ENCODE measurements at regions not wholly inside any gene's neighbourhood (a gene's known extent, or its start where the extent isn't known, plus 50 kb on each side); places are given as distances from the start of the nearest gene placed in this dataset.
"Not testable (repeated sequence)": the region's sequence is repeated elsewhere in the genome, so short reads cannot be mapped to it uniquely, and the experiment has no call there.

DNA sequence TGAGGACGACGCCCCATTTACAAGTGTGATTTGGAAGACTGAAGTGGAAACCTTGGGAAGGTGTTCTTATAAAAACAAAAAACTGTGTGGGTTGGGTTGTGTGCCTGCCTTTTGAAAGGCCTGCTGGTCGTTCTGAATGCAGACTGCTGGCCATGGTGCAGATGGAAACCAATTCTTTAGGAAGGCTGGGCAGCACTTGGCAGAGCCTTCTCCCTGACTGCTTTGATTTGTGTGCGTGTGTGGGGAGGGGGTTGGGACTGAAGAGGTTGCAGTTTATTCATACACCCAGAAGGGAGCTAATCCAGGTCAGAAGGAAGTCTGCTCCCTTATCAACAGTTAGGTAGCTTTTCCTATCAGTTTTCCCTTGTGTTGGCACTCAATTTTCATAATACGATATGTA lies 288.7 kb downstream of the SOX2 start:
- DNase-seq = no peak

DNA sequence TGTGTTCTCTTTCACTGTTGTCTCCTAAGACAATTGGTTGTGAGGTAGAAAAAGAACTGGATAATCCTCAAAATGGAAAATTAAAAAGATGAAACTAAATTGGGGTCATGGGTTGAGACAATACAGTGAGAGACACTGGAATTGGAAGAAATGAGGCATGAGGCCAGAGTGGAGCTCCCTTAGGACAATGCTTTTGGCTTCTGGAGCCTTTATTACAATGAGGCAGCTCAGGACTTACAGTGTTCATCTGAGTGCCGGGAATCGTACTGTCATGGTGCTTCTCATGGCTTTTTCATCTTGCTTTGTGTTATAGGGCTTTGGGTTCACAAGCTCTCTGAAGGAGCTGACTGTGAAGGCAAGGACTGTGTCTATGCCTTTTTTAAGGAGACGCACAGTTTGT lies 293.5 kb downstream of the SOX2 start:
- no peak for DNase-seq

DNA sequence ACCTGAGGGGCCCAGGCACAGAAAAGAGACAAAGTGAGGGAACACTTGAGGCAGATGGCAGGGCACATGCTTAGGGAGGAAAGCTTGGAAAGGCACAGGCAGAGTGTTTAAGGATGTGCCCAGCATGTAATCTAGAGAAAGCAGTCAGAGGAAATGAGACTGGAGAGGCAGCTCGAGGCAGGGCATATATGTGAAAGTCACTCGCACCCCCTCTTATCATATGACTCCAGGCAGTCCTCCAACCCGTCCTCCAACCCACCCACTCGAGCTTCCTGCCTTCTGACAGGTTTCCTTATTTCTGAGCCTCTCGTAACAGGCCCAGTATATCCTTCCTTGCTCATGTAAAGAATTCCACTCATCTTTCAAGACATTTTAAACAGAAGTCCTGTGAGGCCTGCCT lies 294.0 kb downstream of the SOX2 start:
- DNase-seq = no peak

DNA sequence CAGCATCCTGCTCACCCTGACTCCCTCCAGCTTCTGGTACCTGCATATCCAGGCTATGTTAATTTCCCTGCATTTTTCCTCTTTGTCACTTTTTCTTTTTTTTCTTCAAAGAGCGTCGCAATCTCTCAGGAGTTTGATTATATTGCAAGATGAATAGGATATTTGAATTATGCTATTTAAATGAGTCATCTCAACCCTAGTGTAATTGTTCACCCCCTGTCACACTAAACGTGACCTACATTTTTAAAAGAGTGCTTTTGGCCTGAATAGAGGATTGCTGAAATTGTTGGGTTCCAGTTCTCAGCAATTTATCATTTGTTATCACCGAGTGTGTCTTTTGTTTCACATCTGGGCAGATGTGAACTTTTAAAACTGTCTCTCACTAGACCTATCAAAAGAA lies 294.7 kb downstream of the SOX2 start:
- DNase-seq = no peak

DNA sequence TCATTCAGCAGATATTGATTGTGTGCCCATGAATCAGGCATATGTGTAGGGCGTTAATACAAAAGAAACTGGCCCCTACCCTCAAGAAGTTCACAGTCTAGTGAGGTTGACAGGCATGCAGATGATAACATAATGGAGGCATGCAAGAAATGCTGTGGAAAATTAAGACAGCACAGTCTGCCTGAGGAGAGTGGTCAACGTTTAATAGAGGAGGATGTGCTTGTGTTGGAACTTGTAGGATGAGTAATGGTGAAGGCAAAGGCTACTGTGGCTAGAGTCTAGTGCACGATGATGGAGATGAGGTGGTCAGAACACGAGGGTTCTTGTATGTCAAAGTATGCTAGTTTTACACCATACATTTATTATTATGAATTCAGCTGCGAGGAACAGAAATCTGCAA lies 295.7 kb downstream of the SOX2 start:
- DNase-seq = no peak

DNA sequence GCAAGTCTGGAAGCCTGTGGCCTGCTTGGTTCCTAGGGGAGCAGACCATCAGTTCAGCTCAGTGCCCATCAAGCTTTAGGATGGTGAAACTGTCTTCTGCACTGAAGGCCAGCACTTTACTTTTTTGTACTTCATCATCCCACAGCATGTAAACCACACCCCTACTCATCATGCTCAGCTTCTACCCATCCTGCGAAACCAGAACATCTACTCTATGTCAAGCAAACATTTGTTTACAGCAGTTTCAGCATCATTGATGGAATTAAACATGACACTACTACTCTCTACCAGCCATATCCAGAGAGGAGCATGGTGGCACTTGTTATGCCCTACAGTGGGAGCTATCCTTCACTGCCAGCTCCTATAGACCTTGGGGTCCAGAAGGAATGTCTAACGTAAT lies 306.6 kb downstream of the SOX2 start:
- no peak for DNase-seq

DNA sequence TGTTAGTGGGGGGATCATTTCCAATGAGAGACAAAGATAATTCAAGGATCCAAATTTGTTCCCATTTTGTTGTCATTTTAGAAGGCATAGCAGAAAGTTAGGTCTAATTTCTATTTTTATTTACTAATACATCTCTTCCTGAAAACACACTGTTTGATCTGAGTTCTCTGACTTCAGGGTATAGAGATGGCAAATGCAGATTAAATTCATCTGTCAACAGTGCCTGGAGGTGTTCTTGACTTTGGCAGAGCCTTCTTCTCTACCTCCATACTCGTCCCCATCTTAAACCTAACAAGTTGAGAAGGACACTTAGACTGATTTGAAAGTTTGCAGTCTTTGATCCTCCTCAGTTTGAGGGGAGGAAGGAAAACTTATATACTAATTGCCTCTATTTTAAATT lies 308.2 kb downstream of the SOX2 start:
- no peak for DNase-seq

DNA sequence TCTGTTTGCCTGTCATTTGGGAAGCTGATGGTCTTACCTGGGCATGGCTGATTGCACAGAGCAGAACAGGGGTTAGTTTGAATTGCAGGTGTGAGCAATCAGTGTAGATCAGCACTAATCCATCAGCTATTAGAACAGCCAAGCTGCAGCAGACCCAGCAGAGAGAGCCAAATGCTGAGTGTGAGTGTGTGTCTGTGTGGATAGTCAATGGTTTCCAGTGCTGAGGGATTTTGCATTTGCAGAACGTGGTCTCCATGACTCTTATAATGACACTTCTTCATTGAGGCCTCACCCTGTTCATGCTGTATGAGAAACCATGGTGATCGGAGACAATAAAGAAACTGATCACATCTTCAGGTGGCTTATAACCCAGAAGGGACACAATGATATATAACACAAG lies 312.1 kb downstream of the SOX2 start:
- DNase-seq = no peak

DNA sequence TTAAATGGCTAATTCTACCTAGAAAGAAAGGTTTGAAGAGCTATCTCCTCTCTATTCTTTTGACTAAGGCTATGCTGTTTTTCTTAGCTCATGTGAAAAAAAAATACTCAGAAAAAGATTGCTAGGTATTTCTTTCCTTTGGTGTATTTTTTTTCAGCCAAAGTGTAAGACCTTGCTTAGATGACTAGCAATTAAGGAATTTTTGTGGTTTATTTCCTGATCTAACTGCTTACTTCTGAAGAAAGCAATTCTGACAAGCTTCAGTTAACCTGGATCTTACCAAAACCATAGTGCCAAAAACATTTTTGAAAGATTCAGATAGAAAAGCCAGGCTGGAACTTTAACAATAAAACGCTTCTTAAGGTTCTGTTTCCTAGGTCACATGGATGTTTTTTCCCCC lies 315.6 kb downstream of the SOX2 start:
- DNase-seq = no peak

DNA sequence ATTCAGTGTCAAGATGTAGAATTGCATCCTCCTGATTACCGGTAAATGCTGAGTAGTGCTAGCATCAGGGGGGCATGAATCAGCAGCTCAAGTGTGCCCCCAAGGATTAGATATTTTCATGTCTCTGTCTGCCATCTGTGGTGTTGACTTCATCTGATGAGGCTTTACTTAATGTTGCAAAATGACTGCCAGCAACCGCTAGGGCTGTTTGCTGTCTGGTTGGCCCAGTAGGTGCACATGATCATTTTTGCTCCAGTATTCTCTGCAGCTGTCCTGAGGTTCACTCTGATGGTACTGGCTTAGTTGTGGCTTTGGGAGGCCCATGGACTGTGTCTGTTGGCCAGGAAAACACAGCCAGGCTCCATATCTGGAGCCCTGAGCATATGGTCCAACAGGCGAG lies 316.4 kb downstream of the SOX2 start:
- DNase-seq = no peak

DNA sequence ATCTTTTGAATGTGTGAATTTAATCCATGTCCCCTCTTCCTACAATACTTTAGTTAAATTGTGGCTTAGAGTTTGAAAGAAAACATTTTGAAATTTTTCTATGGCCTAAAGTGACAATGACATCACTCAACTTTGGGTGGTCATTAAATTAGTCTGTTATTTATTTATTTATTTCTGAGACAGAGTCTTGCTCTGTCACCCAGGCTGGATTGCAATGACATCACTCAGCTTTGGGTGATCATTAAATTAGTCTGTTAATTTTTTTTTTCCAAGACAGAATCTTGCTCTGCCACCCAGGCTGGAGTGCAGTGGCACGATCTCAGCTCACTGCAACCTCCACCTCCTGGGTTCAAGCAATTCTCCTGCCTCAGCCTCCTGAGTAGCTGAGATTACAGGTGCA lies 322.5 kb downstream of the SOX2 start:
- DNase-seq = not testable (repeated sequence)

DNA sequence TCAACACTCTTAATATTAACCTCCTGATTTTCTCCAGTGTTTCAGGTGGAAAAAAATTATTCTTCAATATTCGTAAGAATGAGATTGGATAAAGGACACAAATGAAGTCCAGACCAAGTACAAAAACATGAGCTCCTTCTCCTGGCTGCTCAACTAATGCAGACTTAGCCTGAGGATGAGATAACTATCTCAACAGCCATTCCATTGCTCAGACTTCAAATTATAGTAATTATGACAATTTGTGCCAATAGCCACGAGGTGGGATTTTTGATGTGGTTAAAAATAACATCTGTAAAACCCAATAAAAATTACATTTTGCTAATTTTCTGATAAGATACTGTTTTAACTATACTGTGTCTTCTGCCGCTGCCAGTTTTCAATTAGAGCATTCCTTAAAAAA lies 323.6 kb downstream of the SOX2 start:
- no peak for DNase-seq

DNA sequence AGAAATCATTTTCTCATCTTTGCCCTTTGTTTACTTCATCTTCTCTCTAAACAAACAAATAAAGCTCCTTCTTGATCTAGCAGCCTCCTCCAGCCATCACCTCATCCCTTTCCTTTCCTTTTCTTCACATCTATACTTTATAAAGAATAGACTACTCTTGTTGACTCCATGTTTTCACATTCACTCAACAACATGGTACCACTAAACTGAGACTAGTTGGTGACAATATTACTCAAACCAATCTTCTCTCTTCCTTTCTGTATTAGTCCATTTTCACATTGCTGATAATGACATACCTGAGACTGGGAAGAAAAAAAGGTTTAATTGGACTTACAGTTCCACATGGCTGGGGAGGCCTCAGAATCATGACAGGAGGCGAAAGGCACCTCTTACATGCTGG lies 324.7 kb downstream of the SOX2 start:
- DNase-seq = no peak

DNA sequence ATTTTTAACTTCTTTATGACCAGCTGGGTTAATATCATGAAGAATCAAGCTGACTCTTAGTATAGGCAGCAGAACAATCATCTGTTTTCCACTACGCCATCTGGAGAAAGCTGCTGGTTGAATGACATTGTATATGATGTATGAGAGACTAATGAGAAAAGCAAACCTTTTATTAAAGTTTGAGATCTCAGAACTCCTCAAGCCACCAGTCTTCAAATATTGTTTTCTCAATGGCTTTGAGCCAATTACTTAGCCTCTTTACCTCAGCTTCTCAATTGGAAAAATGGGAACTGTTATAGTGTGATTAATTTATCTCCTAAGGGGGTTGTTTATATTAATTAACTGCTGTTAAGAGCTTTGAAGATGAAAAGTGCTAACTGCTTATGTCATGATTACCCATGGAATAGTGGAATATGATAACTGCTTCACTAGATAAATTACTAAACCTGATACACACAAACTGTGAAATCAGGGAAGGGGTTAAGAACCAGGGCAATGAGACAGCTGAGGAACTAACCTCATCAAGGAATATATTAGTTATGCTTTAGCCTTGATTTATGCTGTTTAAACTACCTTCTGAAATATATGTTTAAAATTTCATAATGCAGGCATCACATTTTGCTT lies 330.1 kb downstream of the SOX2 start:
- no peak for DNase-seq

DNA sequence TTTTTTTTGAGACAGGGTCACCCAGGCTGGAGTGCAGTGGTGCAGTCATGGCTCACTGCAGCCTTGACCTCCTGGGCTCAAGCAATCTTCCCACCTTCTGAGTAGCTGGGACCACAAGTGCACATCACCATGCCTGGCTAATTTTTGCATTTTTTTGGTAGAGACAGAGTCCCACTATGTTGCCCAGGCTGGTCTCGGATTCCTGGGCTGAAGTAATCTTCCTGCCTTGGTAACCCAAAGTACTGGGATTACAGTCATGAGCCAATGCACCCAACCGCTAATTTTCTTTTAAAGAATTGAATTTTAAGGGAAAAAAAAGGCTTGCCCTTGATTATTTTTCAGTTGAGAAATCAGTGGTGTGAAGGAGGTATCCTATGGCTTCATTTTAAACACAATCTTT lies 334.0 kb downstream of the SOX2 start:
- DNase-seq = no peak

DNA sequence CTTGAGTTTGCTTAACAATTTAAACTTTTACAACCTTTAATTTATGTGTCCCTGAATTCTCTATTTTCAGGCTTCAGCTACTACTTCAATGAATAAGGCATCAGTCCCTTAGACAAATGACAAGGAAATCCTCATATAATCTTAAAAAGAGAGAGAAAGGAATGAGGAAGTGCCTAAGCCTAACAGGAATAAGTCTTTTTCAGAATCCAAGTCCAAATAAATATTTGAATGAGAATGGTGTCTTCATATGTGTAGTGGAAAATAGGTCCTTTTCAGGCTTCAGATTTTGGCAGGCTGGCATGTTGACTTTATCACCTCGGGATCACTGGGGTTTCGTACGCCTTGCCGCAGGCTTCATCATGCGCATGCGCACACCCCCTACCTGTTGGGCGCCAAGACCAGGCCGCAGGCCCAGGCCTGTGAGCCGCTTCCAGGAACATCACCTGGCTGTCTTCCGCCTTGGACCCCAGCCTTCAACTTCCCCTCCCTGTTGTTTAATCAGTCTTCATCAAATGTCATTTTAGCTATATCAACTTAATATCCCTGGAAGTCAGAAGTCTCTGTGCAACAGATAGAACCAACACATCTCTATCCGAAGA lies 334.5 kb downstream of the SOX2 start:
- no peak for DNase-seq

DNA sequence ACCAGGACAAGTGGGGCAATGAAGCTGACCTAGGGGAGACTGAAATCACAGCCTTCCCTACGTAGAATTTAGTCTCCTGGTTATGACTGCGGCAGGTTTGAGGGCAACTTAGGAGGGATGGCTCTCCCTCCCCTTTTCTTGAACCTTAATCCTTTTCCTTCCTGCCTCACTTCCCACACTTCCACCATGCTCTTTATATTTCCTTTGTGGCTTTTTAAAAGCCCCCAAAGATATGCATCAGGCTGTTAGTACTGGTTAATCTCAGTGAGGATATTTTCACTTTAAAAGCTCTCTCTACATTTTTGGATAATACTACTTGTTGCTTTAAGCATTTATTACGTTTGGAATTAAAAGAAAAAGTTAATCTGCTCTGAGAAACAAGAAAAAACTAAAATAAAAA lies 339.2 kb downstream of the SOX2 start:
- no peak for DNase-seq

DNA sequence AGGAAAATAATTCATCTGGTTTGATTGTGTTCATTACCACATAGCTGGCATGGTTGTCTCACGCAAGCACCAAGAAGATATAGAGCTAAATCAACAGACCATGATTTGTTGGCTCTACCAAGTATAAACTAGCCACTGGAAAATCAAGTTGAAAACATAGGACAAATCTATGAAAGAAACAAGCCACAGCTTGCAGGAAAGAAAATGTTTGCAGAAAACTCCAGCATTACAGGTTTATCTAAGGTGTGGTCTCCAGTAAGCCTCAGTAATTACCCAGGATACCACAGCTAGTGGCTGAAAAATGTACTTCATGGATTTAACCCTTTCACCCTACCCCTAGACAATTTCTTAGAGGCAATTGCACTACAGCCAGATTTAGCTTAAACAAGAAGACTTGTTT lies 340.6 kb downstream of the SOX2 start:
- DNase-seq = no peak

DNA sequence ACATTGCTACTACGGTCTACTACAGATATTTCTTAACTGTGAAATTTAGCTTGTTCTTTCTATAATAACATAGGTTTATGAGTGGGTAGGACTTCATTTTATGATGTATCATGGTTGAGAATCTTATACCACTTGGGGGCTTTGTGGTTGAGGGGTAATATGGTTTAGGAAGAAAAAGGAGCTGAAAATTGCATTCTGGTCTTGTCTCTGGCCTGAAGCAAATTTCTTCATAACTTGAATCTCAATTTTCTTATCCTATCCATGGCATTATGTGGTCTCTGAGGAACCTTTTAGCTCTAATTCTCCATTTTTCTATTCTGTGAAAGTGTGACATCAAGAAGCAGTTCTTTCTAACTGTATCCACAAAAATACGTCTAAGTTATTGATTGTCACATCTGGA lies 341.0 kb downstream of the SOX2 start:
- no peak for DNase-seq

DNA sequence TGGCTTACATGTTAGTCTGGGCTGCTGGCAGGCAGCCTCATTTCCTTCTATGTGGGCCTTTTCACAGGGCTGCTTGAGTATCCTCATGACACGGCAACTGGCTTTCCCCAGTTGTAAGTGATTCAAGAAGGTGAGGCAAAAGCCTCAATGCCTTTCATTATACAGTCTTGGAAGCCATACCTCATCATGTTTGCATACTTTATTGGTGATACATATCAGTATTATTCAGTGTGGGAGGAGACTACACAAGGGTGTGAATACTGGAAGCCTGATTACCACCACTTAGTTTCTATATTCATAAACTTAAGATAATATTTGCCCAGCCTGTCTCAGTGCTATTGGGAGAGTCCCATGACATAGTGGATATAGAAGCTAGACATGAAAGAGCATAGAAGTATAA lies 346.8 kb downstream of the SOX2 start:
- no peak for DNase-seq

DNA sequence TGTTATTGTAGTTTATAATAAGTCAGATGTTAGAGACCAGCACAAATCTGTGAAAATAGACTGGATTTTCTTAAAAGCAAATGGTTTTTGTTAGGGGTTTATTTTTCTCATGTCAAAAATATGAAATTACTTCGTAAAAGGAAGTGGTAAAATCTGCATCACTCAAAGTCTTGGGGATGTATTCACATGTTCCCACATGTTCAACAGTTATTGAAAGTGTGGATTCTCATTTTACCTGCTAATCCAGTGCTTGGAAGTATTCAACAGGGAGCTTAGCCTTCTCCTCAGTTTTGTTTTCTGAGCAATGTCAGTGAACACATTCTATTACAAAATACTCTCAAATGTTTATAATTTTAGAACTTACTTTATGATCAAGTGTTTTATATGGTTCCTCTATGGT lies 352.0 kb downstream of the SOX2 start:
- no peak for DNase-seq

DNA sequence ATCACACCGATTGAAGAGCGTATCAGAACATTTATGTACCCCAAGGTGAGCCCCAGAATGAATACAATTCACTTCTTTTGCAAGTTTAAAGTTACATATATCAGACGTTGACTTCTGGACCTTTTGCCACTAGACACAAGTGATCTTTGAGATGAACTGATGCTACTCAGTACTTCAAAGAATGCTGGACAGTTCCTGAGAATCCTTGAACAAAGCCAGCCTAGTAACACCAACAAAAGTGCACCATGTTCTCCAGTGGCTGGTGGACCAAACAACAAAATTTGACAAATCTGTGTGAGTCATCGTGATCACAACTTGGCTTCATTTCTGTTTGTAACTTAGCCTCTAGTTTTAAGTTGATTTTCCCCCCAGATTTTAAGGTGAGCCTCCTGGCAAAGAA lies 355.7 kb downstream of the SOX2 start:
- no peak for DNase-seq

DNA sequence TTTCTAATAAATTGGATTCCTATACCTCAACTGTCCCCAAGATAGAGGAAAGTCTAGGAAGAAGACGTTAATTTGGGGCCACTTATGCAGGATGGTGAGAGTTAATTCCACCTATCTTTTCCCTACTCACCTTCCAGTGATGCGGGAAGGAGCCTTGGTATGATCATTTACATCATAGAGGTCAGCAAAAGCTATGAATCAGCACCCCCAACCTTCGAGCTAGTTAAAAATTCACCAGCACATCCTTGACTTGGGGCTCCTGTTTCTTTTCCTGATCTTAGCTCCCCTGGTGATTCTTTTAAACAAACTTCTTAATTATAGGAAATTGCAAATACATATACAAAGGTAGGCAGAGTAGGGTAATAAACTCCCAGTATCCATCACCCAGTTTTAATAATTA lies 366.6 kb downstream of the SOX2 start:
- DNase-seq = no peak

DNA sequence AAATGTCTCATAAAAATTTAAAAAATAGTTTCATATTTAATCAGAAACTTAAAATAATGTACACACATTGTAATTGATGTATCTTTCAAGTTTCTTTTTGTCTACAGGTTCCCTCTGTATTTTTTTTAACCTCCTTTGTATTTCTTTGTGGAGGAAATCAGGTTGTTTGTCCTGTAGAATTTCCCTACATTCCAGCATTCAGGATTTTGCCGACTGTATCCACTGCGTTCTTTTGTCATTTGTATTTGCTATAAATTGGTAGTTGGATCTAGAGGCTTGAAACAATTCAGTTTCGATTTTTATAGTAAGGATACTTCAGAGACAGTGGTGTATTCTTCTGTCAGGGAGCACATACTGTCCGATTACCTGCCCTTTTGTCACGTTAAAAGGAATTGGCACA lies 367.2 kb downstream of the SOX2 start:
- no peak for DNase-seq

DNA sequence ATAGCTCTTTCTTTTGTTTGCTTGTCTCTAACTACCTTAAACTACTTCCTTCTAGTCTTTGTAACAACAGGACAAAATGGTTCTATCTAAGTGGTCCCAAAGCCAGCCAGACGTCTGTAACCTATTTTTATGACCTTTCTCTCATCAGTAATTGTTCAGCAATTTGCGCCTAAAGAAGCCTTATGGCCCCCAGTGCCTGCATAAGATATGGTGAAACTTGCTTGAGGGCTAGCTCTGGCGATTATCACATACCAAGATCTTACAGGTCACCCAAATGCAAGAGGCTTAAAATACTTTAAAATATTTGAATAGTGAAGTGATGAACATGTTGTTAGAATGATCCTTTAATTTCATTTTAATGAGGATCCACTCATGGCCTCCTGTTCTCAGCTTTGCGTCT lies 369.4 kb downstream of the SOX2 start:
- DNase-seq = no peak

DNA sequence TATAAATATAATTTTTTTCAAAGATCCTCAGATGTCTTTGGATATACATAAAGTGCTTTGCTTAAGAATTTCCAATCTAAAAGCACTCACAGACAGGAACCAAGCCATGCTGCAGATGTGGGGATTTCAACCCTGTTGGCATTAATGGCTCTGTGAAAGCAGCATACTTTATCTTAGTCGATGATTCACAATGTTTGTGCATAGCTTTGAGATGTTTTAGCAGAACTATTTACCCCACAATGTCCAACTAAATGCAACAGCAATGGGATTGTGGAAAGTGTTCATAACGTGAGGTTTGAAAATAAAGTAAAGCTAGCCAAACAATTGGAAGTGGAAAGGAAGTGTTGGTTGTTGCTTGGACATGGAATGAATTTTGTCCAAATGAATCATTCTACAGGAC lies 371.4 kb downstream of the SOX2 start:
- DNase-seq = no peak
